SK-N-MC (cell line): ENCODE measurements at regions not wholly inside any gene's neighbourhood (a gene's known extent, or its start where the extent isn't known, plus 50 kb on each side); places are given as distances from the start of the nearest gene placed in this dataset.

ENCODE experiments used
- EZH2 ChIP-seq: fragments of 200-600 bp; sonication (generic); IDR thresholded peaks from one replicate; pipeline ENCODE4 v1.6.1; 2017; ENCODE audit warnings: antibody characterized with exemption
- POLR2AphosphoS5 ChIP-seq: IDR thresholded peaks from 2 replicates; pipeline ENCODE4 v1.6.1; 2012; ENCODE audit warnings: mild to moderate bottlenecking, low read depth, low read length, borderline replicate concordance

DNA sequence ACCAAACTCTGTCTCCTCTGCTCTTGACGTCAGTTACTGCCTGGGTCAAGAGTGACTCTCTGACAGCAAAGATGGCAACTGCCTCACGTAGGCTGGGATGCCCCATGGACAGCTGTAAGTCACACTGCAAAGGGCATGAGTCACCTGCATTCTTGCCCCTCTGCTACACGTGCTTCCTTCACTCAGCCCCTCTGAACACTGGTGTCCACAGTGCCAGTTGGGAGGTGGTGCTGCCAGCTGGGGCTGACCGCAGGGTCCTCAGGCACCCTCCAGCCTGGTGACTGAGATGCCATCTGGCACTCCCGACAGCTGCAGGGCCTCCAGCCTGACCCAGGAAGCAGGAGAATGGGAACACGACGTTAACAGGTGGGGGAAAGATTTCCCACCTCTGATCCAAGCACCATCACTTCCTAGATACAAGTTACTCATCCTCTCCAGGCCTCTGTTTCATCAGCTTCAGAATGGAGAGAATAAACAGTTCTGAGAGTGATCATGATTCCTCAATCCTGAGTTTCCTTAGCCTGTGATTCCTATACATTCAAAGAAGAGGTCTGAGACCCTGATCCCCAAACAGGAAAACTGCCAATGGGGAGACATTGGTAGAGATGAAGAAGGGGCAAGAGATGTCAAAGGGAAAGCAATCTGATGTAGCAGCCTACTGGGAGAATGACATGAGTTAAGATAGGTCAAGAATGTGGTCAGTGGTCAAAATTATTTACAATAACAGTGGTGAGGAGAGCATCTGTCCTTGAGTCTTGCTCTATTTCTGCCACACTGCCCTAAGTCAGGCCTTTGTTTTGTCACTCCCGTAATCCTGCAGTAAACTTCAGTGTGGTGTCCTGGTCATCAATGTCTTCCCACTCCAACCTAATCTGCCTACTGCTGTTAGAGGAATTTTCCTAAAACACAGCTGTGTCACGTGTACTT lies 86.1 kb upstream of the BCL6 start:
- TF ChIP-seq POLR2AphosphoS5 (no peak), EZH2 (no peak)
